GM06990 (cell line): ENCODE measurements at regions not wholly inside any gene's neighbourhood (a gene's known extent, or its start where the extent isn't known, plus 50 kb on each side); places are given as distances from the start of the nearest gene placed in this dataset.

ENCODE experiments used
- DNase-seq: peaks from one replicate; pipeline ENCODE4 v3.0.0-alpha.2; 2011; ENCODE audit not compliant: insufficient read length; ENCODE audit errors: extremely low read depth
- H3K27me3 ChIP-seq: replicated peaks from 2 replicates; pipeline ENCODE4 v1.6.0; 2011; ENCODE audit warnings: low read length; ENCODE audit not compliant: control insufficient read depth, insufficient read depth
- H3K36me3 ChIP-seq: 2 replicates; pipeline ENCODE4 v1.5.1; 2011; ENCODE audit warnings: low read length; ENCODE audit not compliant: control insufficient read depth, insufficient read depth
- H3K4me3 ChIP-seq: replicated peaks from 2 replicates; pipeline ENCODE4 v1.5.1; 2011; ENCODE audit warnings: low read depth, mild to moderate bottlenecking, control low read depth, low read length
- CTCF ChIP-seq: IDR thresholded peaks from 2 replicates; pipeline ENCODE4 v1.5.1; 2011; ENCODE audit warnings: low read length, control low read depth, mild to moderate bottlenecking, inconsistent platforms; ENCODE audit not compliant: insufficient read depth, poor library complexity, severe bottlenecking

GRCh38 chr4:14092741-14093140 lies 465.2 kb upstream of the BOD1L1 start:
- Histone ChIP-seq H3K36me3 (no peaks in the 10 kb centered on the region), H3K4me3 (no peak overlapping the region), H3K27me3 (no peaks in the 10 kb centered on the region)
- no peak for TF ChIP-seq CTCF
- no peak for DNase-seq

- no peak overlapping the region for H3K4me3 ChIP-seq
- DNase-seq: no peak
- no peaks in the 10 kb centered on the region for H3K27me3 ChIP-seq
- no peak for TF ChIP-seq CTCF
- no peaks in the 10 kb centered on the region for H3K36me3 ChIP-seq
Measured at GRCh38 chr4:14095831-14096230, 468.3 kb upstream of the BOD1L1 start.

GRCh38 chr4:14096396-14096965 lies 469.0 kb upstream of the BOD1L1 start:
- no peak overlapping the region for H3K4me3 ChIP-seq
- DNase-seq: no peak
- TF ChIP-seq CTCF: no peak
- H3K36me3 ChIP-seq: no peaks in the 10 kb centered on the region
- no peaks in the 10 kb centered on the region for H3K27me3 ChIP-seq

GRCh38 chr4:14100349-14100748 lies 472.8 kb upstream of the BOD1L1 start:
- no peak for DNase-seq
- H3K36me3 ChIP-seq: no peaks in the 10 kb centered on the region
- no peaks in the 10 kb centered on the region; the same call in 1 of the 2 replicates for H3K27me3 ChIP-seq
- no peak overlapping the region for H3K4me3 ChIP-seq
- TF ChIP-seq CTCF: no peak

GRCh38 chr4:14110407-14110806 lies 482.9 kb upstream of the BOD1L1 start:
- no peaks in the 10 kb centered on the region for H3K36me3 ChIP-seq
- no peak overlapping the region for H3K4me3 ChIP-seq
- DNase-seq: no peak
- no peaks in the 10 kb centered on the region for H3K27me3 ChIP-seq
- TF ChIP-seq CTCF: no peak

GRCh38 chr4:14111730-14112181 lies 484.2 kb upstream of the BOD1L1 start:
- H3K27me3 ChIP-seq: no peaks in the 10 kb centered on the region
- TF ChIP-seq CTCF: no peak
- H3K4me3 ChIP-seq: no peak overlapping the region
- DNase-seq: no peak
- no peaks in the 10 kb centered on the region for H3K36me3 ChIP-seq
